ENCODE measurements at regions not wholly inside any gene's neighbourhood (a gene's known extent, or its start where the extent isn't known, plus 50 kb on each side); places are given as distances from the start of the nearest gene placed in this dataset.

DNA sequence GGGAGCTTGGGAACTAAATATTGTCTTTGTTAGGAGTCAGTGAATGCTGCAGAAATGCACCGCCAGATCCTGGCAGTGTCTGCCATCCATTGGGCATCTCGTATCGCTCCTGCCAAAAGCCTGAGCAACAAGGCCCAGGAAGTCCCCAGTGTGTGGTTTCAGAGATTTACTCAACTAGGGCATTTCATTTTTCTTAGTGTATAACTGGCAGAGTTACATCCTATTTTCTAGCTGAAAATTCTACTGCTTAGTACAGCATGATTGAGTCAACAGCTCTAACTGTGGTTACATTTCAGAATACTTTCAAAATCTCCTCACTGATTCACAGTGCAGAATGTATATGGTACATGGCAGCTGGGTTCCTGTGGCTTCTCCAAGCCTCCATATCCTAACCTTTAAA, 95.8 kb upstream of the CREB5 start:
- H3K27ac ChIP-seq = no peak overlapping the region
- H3K4me3 ChIP-seq = no peak overlapping the region
- H3K9me3 ChIP-seq = no peaks in the 10 kb centered on the region
- H3K4me1 ChIP-seq = no peaks in the 10 kb centered on the region
- intact Hi-C loops (cut with DNase I; ENCODE audit: low total_unique reads) = no loop called here
- TF ChIP-seq, protein P1, sequence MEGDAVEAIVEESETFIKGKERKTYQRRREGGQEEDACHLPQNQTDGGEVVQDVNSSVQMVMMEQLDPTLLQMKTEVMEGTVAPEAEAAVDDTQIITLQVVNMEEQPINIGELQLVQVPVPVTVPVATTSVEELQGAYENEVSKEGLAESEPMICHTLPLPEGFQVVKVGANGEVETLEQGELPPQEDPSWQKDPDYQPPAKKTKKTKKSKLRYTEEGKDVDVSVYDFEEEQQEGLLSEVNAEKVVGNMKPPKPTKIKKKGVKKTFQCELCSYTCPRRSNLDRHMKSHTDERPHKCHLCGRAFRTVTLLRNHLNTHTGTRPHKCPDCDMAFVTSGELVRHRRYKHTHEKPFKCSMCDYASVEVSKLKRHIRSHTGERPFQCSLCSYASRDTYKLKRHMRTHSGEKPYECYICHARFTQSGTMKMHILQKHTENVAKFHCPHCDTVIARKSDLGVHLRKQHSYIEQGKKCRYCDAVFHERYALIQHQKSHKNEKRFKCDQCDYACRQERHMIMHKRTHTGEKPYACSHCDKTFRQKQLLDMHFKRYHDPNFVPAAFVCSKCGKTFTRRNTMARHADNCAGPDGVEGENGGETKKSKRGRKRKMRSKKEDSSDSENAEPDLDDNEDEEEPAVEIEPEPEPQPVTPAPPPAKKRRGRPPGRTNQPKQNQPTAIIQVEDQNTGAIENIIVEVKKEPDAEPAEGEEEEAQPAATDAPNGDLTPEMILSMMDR (IDR thresholded peaks at IDR 0.05) = no peak
- H3K36me3 ChIP-seq = no peaks in the 10 kb centered on the region
- H3K27me3 ChIP-seq = peaks cover 0 to 18% of the 10 kb centered on the region in 2 donors
- DNase-seq = no peak

DNA sequence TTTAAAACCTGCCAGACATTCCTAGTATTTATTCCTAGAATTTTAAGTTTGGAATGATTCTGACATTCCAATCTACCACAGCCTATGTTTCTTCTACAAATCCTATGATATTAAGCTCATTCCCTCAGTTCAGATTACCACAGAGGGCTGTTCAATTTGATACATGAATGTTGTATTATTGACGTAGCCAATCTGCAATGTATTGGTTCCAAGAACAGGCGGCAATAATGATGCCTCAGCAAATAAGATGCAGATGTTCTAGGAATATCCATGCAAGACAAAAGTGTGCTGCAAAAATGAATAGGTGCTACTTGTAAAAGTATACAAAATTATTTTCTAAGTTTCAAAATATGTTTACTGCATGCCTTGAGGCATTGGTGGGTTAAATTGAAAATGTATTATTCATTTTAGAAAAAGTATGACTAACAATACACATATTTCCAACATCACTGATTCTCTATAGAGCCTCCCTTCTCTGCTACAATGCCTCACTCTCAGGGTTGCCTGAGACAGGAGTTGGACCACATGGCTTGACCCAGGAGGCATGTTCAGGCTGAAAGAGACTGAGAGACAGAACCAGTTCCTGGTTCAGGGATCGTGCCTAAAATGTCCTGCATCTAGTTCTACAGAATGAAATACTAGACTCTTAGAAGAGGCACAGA, 94.1 kb upstream of the CREB5 start:
- H3K9me3 ChIP-seq = no peaks in the 10 kb centered on the region
- H3K4me1 ChIP-seq = no peaks in the 10 kb centered on the region
- DNase-seq = no peak
- intact Hi-C loops (cut with DNase I; ENCODE audit: low total_unique reads) = no loop called here
- TF ChIP-seq, protein P1 (IDR thresholded peaks at IDR 0.05) = no peak
- H3K36me3 ChIP-seq = no peaks in the 10 kb centered on the region
- H3K27me3 ChIP-seq = peaks cover 0 to 7% of the 10 kb centered on the region in 2 donors
- H3K27ac ChIP-seq = no peak overlapping the region
- no peak overlapping the region for H3K4me3 ChIP-seq

DNA sequence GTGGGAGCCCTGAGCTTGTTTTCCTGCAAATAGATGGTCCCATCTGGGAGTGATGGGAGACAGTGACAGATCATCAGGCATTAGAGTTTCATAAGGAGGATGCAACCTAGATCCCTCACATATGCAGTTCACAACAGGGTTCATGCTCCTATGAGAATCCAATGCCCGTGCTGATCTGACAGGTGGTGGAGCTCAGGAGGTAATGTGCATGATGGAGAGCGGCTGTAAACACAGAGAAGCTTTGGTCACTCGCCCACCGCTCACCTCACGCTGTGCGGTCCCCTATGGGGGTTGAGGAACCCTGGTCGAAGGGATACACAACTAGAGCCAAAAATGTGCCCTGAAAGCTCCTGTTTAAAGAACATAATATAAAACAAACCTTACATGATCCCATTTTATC, 88.5 kb upstream of the CREB5 start:
- H3K4me1 ChIP-seq = no peaks in the 10 kb centered on the region
- H3K27ac ChIP-seq = no peak overlapping the region
- intact Hi-C loops (cut with DNase I; ENCODE audit: low total_unique reads) = no loop called here
- no peak overlapping the region for H3K4me3 ChIP-seq
- TF ChIP-seq, protein P1 (IDR thresholded peaks at IDR 0.05) = no peak
- H3K27me3 ChIP-seq = no peaks in the 10 kb centered on the region
- no peak for DNase-seq
- no peaks in the 10 kb centered on the region for H3K36me3 ChIP-seq
- H3K9me3 ChIP-seq = no peaks in the 10 kb centered on the region

DNA sequence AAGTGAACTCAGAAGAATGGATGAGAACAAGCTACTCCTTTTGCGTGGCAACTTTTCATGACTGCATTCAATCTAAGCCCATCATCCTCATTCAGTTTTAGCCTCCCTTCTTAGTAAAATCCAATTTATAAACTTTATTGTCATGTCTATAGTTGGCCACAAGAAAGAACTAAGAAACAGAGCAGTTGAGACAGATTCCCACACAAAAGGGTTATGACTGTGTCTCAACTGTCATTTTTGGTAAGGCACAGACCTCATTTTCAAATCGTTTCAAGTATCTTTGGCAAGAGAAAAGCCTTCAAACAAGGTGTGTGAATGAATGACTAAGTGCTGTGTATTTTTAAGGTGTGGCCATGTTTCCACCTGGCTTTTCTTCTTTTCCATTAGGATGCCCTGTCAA, 84.2 kb upstream of the CREB5 start:
- intact Hi-C loops (cut with DNase I; ENCODE audit: low total_unique reads) = no loop called here

DNA sequence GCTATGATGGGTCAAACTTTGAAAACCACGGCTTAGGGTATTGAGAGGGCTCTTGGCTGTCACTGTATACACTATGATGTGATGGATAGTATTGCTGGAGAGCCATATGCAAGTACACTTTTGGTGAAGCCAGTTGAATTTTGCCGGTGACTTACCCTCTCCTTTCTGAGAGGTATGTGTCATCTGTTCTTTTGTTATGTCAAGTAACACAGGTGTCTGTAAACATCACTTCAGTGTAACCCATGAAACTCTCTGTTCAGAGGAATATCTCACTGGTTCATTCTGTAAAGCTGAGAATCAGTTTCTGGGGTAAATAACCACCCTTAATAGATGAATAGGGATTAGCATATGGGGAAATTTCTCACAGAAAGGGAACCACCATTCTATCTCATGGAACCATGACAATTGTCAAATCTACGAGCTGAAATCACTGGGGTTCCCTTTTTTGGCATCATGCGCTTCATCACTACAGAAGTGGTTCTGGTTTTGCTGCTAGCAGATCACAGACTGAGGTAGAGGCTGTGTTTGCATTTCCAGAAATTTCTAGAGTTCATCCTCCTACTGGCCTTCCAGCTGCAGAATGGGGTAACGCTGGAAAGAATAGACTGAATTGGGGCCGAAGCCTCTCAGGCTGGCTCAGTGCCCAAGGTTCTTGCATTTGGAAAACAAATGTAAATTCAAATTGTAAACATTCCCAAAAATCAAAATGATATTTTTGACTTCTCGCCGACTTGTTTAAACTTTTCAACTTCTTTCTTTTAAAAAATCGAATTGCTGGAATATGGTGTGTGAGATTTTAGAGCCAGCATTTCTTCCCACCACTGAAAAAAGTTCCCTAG, 83.3 kb upstream of the CREB5 start:
- Histone ChIP-seq H3K36me3 (no peaks in the 10 kb centered on the region), H3K9me3 (no peaks in the 10 kb centered on the region), H3K4me3 (no peak overlapping the region), H3K4me1 (peaks cover 0 to 4% (median 0%) of the 10 kb centered on the region in 4 donors), H3K27me3 (no peaks in the 10 kb centered on the region), H3K27ac (no peak overlapping the region)
- DNase-seq = no peak
- intact Hi-C loops (cut with DNase I; ENCODE audit: low total_unique reads) = no loop called here
- TF ChIP-seq, protein P1 (IDR thresholded peaks at IDR 0.05) = no peak

More for the DNA sequence above, 84.2 kb upstream of the CREB5 start:
- TF ChIP-seq, protein P1 (IDR thresholded peaks at IDR 0.05) = no peak
- Histone ChIP-seq H3K9me3 (no peaks in the 10 kb centered on the region), H3K27ac (no peak overlapping the region), H3K36me3 (no peaks in the 10 kb centered on the region), H3K27me3 (no peaks in the 10 kb centered on the region), H3K4me3 (no peak overlapping the region), H3K4me1 (peaks cover 0 to 4% (median 0%) of the 10 kb centered on the region in 4 donors)
- no peak for DNase-seq

All from tibial artery (tissue), 4 donors.